Progenitor cell of endocrine pancreas (in vitro differentiated cells): ENCODE measurements at regions not wholly inside any gene's neighbourhood (a gene's known extent, or its start where the extent isn't known, plus 50 kb on each side); places are given as distances from the start of the nearest gene placed in this dataset.

ENCODE experiments used
- DNase-seq: peaks from one replicate; pipeline ENCODE4 v3.0.0; 2021; ENCODE audit warnings: low spot score; ENCODE audit not compliant: unreplicated experiment
- H3K27ac Mint-ChIP-seq: 2 replicates; pipeline ENCODE4 v1.8.0; 2021; ENCODE audit warnings: mild to moderate bottlenecking, moderate library complexity, mixed read lengths
- H3K27me3 Mint-ChIP-seq: 2 replicates; pipeline ENCODE4 v1.8.0; 2021; ENCODE audit warnings: mixed read lengths
- H3K36me3 Mint-ChIP-seq: 2 replicates; pipeline ENCODE4 v1.8.0; 2022; ENCODE audit warnings: mixed read lengths; ENCODE audit not compliant: insufficient read depth
- H3K4me1 Mint-ChIP-seq: 2 replicates; pipeline ENCODE4 v1.8.0; 2021; ENCODE audit warnings: low read depth, mixed read lengths
- H3K4me3 Mint-ChIP-seq: 2 replicates; pipeline ENCODE4 v1.8.0; 2021; ENCODE audit warnings: low read depth, mild to moderate bottlenecking, moderate library complexity, mixed read lengths
- H3K9me3 Mint-ChIP-seq: 2 replicates; pipeline ENCODE4 v1.8.0; 2021; ENCODE audit warnings: low read depth, mixed read lengths
- TF ChIP-seq, protein P1 (sequence below): fragments of 200-600 bp; sonication (generic); IDR thresholded peaks from one replicate; pipeline ENCODE4 v1.5.0; 2021; ENCODE audit warnings: antibody characterized with exemption, mild to moderate bottlenecking; ENCODE audit not compliant: unreplicated experiment

DNA sequence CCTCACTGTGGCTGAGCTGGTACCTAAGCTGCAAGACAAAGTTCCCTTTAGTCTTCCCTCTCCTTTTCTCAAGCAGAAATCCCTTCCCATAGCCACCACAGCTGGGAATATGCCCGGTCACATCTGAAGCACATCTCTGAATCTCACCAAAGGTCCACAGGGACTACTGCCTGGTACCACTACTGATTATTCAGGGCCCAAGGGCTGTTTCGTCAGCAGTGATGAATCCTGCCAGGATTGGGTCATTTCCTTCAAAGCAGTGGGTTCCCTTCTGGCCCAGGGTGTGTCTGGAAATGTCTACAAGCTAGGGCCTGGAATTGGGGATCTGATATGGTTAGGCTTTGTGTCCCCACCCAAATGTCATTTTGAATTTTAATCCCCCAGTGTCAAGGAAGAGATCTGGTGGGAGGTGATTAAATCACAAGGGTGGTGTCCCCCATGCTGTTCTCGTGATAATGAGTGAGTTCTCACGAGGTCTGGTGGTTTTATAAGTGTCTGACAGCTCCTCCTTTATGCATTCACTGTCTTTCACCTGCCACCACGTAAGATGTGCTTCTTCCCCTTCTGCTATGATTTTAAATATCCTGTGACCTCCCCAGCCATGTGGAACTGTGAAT is 83.2 kb upstream of the FST start:
- H3K27ac Mint-ChIP-seq: no peak overlapping the region
- no peaks in the 10 kb centered on the region for H3K27me3 Mint-ChIP-seq
- H3K4me3 Mint-ChIP-seq: no peak overlapping the region
- no peak for DNase-seq
- TF ChIP-seq, protein P1, sequence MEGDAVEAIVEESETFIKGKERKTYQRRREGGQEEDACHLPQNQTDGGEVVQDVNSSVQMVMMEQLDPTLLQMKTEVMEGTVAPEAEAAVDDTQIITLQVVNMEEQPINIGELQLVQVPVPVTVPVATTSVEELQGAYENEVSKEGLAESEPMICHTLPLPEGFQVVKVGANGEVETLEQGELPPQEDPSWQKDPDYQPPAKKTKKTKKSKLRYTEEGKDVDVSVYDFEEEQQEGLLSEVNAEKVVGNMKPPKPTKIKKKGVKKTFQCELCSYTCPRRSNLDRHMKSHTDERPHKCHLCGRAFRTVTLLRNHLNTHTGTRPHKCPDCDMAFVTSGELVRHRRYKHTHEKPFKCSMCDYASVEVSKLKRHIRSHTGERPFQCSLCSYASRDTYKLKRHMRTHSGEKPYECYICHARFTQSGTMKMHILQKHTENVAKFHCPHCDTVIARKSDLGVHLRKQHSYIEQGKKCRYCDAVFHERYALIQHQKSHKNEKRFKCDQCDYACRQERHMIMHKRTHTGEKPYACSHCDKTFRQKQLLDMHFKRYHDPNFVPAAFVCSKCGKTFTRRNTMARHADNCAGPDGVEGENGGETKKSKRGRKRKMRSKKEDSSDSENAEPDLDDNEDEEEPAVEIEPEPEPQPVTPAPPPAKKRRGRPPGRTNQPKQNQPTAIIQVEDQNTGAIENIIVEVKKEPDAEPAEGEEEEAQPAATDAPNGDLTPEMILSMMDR: no peak
- no peaks in the 10 kb centered on the region for H3K36me3 Mint-ChIP-seq
- H3K4me1 Mint-ChIP-seq: no peaks in the 10 kb centered on the region
- no peaks in the 10 kb centered on the region for H3K9me3 Mint-ChIP-seq

DNA sequence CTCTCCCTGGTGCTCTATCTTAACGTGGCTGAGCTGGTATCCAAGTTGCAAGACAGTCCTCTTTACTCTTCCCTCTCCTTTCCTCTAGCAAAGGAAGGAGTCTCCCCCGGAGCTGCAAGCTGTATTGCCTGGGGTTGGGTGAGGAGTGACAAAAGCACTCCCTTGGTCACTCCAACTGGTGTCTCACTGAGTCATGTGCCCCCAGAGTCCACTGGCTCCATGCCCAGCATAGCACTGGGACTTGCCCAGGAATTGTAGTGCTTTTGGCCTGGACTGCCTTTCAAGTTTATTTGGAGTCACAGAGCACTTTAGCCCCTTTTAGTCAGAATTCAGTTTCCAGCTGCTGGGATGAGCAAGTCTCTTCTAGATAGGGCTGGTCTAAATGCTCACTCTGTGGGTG is 82.6 kb upstream of the FST start:
- TF ChIP-seq, protein P1: no peak
- no peaks in the 10 kb centered on the region for H3K4me1 Mint-ChIP-seq
- no peak overlapping the region for H3K4me3 Mint-ChIP-seq
- H3K27ac Mint-ChIP-seq: no peak overlapping the region
- no peaks in the 10 kb centered on the region for H3K36me3 Mint-ChIP-seq
- no peak for DNase-seq
- no peaks in the 10 kb centered on the region for H3K9me3 Mint-ChIP-seq
- no peaks in the 10 kb centered on the region for H3K27me3 Mint-ChIP-seq

DNA sequence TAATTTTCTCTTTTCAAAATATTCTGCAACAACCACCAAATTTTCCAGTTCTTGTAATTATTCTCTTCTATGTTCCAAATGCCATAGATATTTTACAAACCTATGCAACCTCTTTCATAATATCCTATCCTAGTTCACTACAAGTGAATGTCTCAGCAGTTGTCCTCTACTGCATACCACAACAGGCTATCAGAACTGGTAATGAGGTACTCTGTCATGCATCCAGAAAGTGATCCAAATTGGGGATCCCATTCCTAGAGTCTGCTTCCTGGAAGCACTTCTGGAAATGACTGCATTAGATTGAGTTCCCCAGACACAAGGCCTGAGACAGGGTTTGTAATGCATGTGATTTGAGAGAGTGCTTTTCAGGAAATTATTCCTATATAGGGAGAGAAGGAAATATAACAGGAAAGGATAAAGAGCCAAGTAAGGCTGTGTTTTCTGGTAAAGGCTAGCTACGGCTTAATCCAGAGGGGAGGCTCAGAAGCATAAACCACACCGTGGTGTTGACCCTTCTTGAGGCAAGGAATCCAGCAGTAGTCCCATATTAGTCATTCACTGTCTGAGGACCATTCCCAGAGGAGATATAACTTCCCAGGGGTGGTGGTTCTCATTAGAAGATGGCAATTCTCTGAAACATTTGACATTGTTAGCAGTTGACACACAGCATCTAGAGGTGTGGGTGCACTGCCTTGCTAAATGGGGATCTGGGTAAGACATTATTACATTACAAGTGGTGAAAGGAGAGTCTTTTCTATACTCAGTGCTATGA is 80.3 kb upstream of the FST start:
- no peaks in the 10 kb centered on the region for H3K36me3 Mint-ChIP-seq
- no peak overlapping the region for H3K4me3 Mint-ChIP-seq
- TF ChIP-seq, protein P1: no peak
- H3K9me3 Mint-ChIP-seq: no peaks in the 10 kb centered on the region
- H3K27ac Mint-ChIP-seq: no peak overlapping the region
- no peaks in the 10 kb centered on the region for H3K27me3 Mint-ChIP-seq
- no peak for DNase-seq
- no peaks in the 10 kb centered on the region for H3K4me1 Mint-ChIP-seq

DNA sequence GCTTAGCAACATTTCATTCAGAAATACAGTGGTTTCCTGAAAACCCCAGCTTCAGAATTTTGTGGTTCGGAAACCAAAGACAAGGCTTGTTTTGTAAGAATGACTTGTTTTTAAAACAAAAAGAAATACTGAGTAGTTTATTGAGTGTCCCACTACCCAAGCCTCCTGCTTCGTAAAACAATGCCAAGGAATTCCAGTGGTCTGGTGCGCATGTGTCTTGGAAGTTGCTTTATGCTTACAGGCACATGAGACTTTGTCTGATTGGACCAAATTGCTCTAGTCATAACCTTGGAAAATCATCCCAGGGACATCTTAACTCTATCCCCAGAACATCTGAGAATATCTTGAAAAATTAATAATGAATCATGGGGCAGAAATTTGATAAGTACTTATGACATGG is 77.1 kb upstream of the FST start:
- no peak overlapping the region for H3K27ac Mint-ChIP-seq
- TF ChIP-seq, protein P1: no peak
- H3K9me3 Mint-ChIP-seq: no peaks in the 10 kb centered on the region
- no peaks in the 10 kb centered on the region for H3K27me3 Mint-ChIP-seq
- H3K4me3 Mint-ChIP-seq: no peak overlapping the region
- H3K36me3 Mint-ChIP-seq: no peaks in the 10 kb centered on the region
- DNase-seq: no peak
- no peaks in the 10 kb centered on the region for H3K4me1 Mint-ChIP-seq

DNA sequence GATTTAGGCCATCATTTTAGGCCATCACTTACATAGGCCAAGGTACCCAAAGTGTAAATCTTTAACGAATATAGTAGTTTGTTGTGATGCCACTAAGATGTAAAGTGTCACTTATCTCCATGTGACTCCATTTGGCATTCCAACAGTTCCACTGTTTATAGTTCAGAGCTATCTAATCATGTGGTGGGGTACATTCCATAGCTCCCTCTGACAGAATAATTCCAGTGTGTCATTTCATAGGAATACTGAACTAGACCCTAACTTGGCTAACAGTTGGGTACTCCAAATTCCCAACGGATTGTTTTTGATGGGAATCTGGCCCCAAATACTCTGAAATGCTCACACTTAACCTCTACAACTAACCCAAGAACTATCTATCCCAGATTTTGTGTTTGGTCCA is 76.7 kb upstream of the FST start:
- H3K27me3 Mint-ChIP-seq: no peaks in the 10 kb centered on the region
- no peaks in the 10 kb centered on the region for H3K4me1 Mint-ChIP-seq
- TF ChIP-seq, protein P1: no peak
- H3K9me3 Mint-ChIP-seq: no peaks in the 10 kb centered on the region
- H3K4me3 Mint-ChIP-seq: no peak overlapping the region
- no peak overlapping the region for H3K27ac Mint-ChIP-seq
- no peak for DNase-seq
- no peaks in the 10 kb centered on the region for H3K36me3 Mint-ChIP-seq
